ENCODE measurements at regions not wholly inside any gene's neighbourhood (a gene's known extent, or its start where the extent isn't known, plus 50 kb on each side); places are given as distances from the start of the nearest gene placed in this dataset.

DNA sequence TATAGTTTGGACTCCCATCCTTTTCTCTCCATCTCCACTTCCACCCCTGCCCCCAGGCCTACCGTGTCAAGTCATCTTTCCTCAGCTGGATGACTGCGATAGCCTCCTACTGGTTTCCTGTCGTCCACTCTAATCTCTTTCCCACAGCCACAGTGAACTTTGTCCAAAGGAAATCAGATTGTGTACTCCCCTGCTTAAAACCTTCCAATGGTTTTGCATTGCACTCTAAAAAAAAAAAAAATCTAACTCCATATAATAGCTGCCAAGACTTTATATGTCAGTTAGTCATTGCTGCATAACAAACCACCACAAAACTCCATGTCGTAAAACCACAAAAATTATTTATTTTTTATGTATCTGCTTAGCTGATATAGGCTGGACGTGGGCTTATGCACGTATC, 160.2 kb upstream of the CCDC68 start:
- no peak for DNase-seq

DNA sequence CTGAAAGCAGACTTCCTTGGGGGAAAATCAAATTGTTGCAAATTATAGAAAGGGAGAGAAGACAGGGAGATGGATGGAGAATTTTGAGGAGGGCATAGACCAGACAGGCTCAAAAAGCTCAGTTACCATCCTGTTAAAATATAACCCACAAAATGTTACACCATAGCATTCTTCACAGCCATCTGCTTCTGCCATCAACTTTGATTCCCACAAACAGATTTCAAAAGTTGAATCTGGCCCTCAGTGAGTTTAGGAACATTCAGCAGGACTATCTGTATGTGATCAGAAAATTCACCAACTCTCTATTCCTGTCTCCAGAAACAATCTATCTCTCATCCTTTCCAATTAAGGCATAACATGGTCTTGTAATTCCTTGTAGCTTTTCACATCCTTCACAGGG, 159.8 kb upstream of the CCDC68 start:
- DNase-seq: no peak

DNA sequence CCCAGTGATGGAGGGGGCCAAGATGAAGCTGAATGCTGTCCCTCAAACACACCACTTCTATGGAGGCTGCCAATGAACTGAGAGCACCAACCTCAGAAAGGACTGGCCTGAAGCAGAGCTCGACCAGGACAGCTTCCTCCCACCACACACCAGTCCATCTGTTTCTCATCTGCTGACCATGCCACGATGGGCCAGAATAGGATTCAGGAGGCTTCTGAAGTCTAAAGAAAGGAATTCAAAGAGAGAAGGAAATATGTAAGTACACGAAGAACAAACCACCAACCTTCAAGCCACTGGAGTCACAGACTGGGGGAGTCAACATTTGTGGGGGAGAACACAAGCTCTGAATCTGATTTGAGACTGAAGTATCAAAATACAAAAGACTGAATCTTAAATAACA, 157.6 kb upstream of the CCDC68 start:
- no peak for DNase-seq

DNA sequence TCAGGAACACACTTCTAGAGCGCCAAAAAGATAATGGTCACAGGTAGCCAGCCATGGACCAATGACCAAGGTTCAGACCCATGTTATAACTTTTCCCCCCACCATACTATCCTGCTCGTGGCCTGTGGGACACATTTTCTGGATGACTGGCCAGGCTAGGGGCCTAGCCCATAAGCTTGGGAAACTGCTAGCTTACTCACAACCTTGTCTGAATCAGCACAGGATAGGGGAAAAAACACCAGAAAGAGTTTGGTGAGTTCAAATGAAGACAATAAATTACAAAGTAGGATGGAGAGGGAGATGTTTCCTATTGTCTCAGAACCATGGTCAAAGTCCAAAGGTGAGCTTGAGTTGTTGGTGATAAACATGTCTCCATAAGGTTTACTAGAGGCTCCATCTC, 156.3 kb upstream of the CCDC68 start:
- no peak for DNase-seq

DNA sequence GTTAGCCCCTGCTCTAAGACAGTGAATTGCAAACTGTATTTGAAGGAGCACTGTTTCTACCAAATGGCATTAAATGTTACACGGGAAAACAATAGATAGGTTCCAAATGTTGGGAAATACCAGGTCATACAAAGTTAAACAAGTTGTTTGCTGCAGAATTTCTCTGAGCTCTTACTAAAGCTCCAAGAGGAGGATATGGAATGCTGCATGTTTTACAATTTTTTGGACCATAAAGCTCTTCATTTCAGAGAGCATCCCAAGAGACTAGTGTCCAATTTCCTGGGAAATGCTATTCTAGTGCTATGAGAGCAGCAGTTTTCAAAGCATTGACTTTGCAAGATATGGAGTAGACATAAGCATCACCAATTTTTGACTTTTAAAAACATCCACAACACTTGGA, 155.6 kb upstream of the CCDC68 start:
- DNase-seq: no peak

DNA sequence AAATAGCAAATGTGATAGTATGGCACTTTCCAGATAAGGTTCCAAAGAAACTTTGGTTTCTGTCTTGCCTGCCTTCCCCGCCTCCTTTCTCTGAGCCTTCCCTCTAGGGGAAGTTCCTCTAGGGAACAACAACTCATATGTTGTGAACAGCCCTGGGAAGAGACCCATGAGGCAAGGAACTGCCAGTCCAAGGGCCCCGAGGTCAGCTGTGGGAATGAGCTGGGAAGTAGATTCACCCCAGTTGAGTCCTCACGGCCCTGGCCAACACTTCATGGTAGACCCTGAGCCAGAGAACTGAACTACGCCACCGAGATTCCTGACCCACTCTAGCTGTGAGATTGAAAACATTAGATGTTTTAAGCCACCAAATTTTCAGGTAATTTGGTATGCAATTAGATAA, 154.5 kb upstream of the CCDC68 start:
- no peak for DNase-seq

DNA sequence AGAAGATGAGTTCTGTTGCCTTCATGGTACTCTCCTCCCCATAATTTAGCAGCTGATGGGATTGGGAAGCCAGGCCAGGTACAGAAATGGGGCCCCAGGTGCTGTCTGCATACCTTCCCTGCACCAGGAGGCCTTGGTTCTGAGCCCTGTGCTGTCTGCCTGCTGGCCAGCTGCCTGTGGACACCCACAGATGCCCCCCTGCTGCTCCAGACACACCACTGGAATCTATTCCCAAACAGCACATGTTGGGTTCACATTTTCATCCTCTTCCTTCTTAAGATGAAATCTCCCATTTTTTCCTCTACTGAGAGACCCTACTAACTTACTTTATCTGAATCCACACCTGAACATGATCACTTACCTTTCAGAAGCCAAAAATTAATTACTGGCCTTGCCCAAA, 152.0 kb upstream of the CCDC68 start:
- DNase-seq: no peak

DNA sequence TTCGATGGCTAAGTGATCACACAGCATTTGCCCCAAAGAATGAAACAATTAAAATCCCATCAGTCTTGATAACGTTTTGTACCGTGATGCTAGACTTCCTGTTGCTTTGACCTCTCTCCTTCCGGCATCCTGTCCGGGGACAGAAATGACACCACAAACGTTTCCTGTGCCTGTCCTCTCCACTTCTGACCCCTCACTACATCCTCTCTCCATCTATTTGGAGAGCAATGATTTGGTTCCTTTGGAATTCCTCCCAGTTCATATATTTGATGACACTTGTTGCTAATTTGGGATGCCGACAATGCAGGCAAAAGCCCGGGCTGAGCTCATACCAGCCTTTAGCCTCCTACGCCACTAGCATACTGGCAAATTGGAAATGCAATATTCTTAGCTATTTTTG, 151.2 kb upstream of the CCDC68 start:
- no peak for DNase-seq

DNA sequence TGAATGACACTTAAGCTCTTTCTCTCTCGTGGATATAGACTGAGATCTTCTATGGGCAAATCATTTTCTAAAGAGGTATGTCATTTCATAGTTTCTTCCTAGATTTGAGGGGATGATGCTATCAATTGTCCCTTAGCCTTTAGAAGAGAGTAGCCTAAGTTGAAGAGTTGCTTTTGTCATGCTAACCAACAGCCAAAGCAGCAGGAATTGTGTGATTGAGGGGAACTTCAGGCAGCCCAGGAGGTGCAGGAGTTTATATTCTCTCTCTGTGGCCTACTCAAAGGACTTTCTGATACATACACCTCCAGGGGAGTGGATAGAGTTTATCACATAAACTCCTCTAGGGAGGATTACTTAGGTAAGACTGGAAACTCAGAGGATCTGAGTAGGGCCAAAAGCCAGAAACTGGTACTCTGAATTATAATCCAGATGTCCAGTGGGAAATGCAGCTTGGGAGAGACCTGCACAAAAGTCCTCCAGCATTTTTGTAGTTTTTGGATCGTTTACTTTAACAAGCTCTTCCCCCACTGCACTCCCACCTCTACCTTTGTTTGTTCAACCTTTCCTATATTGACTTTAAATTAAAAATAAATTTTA, 150.7 kb upstream of the CCDC68 start:
- no peak for DNase-seq

DNA sequence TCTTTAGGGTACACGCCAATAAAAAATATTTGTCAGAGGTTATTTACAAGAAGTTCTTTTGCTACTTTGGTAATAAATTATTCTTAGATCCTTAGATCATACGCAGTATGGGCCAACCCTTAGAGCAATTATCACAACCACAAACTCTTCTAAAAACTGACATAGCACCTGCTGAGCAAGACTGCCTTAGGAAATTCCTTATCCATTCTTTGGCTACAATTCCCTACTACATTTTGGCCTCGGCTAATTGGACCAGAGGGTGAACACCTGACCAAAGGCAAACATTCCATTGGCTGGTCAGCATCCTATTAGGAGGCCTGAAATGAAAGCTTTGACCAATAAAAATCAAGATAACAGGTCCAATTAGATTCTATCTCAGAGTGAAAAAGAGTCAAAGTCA, 147.6 kb upstream of the CCDC68 start:
- no peak for DNase-seq

DNA sequence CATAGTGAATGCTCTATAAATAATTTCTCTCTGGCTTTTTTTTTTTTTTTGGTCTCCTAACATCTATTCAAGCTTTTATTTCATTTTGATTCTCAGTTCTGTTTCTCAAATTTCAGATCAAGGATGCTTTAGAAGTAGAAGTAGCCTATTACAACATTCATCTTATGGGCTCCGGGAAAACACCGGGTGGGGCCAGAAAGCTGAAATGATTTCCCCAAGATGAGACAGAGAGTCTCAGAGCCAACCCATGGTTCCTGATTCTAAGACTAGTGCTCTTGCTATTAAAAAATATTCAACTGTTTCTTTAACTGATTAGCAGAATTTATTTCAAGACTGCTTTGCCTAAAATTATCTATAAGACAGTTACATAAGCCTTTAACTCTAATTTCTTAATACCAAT, 147.2 kb upstream of the CCDC68 start:
- DNase-seq: no peak

DNA sequence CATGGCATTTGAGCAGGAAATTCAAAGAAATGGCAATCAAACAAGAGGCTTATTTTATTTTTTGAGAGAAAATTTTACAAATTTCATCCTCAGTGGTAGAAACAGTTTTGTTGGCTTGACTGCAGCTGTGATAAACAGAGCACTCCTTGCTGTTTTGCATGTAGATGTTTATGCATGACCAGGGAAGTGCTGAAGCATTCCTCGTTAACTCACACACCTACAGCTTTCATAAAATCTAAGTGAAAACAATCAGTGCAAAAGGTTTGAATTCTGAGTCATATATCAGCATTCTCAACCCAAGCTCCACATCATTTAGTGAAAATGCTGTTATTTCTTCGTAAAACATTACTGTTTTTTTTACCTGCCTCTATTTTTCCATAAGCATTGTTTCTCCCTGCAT, 146.6 kb upstream of the CCDC68 start:
- no peak for DNase-seq

DNA sequence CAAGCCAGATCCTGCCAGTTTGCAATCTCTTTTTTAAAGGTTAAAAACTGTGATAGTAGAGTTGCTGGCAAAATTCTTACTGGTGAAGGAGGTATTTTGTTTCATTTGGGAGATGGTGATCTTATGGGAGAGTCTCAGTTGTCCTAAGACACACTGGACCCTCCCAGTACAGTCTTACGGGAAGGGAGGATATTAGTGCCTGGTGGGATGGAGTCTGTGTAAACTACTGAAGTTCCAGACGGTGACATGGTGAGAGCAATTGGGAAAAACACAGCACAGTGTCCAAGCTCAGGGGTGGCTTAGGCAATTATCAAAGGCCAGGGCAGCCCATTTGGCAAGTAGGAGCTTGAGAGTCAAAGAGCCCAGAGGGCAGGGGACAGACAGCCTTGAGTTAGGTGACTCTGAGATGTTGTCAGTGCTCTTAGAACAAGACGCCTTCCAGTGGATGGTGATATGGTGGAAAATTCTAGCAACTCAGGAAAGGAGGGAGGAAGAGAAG, 143.7 kb upstream of the CCDC68 start:
- DNase-seq: no peak

DNA sequence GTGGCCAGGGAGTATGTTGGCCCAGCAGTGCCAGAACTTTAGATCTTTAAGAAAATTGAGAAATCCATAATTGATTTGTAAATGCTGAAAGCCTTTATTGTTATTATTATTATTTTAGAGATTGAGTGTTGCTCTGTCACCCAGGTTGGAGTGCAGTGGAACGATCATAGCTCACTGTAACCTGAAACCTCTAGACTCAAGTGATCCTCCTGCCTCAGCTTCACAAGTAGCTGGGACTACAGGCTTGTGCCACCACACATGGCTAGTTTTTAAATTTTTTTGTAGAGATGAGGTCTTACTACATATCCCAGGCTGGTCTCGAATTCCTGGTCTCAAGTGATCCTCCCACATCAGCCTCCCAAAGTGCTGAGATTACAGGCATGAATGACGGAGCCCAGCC, 143.2 kb upstream of the CCDC68 start:
- DNase-seq: no peak

DNA sequence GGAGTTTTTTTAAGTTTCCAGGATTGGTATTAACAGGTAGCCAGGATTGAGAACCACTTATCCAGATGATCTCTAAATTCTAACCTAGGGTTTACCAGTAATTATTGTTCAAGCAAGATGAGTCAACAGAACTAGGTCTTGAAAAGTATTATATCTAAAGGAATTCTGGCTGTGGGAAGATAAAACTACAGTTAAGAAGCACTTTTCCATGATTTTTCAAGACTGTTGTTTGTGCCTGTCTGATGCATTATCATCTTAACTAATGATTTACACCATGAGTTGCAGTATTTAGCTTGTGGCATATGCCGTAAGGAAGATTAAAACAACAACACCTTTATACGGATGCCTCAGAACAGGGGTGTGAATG, 142.2 kb upstream of the CCDC68 start:
- no peak for DNase-seq

DNA sequence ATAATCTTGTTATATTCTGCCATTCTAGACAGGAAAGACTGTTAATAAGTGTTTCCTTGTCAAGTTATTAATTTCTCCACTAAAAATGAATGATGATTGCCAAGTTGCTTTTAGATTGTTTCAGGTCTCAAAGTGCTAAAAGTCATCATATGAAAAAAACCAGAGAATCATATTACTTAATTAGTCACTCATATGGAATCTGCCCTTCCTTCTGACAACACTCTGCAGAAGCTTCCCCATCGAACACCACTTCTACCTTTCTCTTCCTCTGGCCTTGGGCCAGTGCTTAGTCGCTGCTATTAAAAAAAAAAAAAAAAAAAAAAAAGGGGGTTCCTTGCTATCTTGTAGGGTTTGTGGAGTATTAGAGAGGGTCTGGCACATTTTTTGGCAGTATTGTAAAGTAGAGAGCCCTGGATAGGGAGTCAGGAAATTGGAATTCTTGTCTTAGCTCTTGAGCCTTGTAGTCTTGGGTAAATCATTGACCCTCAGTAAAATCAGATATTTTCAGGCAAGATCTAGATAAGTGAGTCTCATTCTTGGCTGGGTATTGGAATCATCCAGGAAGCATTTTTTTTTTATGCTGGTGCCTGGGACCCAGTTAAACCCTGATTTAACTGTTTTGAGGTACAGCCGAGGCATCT, 141.7 kb upstream of the CCDC68 start:
- no peak for DNase-seq

DNA sequence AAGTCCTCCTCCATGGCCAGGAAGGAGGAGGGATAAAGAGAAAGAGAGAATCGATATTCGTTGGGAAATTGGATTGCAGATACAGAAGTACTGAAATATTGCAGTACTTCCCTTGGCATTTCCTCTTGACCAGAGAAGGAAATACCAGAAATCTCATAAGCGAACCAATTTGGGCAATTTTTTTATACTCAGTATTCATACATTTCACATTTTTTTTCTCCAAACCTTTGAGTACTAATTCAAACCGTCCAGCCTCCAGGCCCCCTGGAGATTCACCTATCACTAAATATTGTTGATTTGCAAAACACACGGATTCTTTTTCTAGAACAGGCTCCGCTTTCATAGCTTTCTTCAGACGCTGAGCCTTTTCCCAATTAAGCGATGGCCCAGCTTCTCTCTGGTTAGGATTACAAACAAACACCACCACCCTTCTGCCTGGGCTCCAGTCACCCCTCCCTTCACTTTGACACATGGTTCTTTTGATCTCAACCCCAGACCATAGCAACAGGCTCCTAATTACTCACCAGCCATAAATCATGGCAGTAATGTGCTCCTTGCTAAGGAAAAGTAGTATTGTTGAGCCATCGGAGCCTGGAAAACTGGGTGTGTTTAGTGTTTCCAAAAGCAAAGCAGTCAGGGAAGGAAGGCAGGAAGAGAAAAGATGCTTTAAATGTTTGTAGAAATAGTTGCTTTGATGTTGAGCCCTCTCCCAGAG, 138.4 kb upstream of the CCDC68 start:
- no peak for DNase-seq

DNA sequence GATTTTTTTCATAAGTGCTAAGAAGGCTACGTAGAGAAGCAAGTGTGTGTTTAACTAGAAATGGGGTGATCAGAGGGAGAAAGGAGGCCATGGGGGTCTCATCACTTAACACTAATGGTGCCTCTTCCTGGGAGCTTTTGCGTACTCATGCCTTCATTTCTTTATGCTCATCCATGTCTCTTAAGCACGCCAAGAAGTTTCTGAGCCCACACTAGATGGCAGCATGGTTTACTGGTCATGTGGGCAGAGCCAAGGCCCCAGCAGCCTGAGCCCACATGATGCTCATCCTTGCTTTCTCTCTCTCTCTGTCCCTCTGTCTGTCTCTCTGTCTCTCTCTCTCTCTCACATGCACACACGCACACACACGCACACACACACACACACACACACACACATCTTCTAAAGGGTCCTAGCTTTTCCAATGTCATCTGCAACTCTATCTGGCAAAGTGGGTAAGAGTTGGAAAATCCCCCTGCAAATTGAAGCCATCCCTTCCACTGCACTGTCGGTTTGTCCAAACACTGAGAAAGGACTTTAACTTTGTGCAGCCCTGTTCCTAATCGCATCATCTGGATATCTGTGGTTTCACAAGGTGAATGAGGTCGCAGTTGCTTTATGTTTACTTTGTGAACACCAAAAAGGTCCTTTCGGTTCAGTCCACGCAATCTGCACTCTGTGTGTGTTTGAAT, 137.1 kb upstream of the CCDC68 start:
- peak; percentile 48 to 54 for DNase-seq

DNA sequence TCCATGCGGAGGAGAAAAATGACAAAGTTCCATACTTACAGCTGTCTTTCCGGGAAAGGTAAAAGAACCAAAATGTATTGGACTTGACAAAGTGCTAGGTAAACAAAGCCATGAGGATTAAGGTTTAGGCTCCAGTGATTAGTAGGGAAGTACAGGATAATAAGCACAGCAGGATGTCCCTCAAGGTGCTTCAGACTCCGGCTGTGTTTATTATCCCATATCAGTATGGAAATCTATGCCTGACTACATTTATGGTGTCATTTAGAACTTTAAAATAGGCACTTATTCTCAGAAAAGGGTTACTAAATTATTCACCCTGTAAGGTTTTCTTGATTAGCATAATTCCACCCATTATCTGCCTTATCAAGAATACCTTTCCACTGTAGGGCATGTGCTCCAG, 136.3 kb upstream of the CCDC68 start:
- DNase-seq: no peak

DNA sequence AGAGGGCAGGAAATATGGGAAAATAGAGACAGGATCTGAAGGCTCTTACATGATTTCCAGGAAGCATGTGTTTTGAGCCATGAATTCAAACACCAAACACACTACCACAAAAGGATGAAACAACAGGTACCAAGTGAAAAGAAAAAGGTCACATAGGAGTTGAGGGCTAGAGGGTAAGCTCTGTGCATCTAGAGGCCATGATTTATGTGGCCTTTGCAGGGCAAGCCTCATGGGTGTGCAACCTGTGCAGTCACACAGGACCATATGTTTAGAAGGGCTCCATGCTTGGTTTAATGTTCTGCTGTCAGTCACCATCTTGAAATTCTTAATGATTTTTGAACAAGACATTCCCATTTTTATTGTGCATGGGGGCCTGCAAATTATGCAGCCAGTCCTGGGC, 134.5 kb upstream of the CCDC68 start:
- DNase-seq: no peak

DNA sequence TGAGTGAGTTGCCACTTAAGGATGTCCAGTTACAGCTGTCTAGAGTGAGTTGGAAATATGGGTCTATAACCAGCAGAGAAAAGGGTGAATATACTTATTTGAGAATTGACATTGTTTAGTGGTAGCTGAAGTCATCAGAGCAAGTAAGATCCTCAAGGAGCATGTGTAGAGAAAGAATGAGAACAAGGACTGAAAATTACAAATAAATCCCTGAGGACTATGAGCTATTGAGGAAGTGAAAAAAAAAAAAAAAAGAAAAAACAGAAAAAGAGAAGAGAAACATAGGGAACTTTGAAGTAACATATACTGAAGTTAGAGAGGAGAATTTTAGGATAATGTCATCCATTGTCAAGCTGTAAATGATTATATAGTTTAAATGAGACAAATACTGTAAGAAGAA, 134.0 kb upstream of the CCDC68 start:
- DNase-seq: no peak

DNA sequence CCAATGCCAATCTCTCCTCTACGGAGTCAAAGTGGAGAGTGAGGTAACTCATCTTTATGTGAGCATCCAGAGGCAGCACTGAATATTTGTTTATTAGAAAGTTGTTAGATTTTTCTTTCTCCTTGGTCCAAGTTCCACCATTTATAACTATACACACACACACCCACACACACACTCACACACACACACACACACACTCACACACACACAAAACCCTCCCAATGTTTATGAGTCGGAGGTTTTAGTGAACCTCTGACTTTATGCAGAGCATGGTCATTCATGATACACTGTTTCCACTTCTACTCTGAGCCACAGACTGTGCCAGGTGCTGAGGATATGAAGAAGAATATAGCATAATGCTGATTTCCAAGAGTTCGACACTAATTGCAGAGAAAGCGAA, 132.9 kb upstream of the CCDC68 start:
- no peak for DNase-seq

DNA sequence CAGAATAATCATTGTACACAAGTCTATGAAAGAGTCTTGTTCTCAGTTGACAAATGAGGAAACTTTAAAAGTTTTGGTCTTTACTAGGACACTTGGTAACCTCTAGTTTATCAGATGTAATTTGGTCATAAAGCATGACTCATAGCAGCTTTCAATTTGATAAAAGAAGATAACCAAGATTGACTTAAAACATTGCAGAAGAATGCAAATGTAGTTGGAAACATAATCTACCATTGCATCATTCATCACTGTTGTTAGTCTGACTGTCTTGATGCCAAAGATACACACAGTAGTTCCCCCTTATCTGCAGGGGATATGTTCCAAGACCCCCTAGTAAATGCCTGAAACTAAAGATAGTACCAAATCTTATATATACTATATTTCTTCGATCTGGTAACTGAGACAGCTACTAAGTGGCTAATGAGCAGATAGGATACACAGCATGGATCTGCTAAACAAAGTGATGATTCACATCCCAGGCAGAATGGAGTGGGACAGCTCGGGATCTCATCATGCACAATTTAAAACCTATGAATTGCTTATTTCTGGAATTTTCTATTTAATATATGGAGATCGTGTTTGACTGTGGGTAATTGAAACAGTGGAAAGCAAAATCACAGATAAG, 131.4 kb upstream of the CCDC68 start:
- DNase-seq: no peak

DNA sequence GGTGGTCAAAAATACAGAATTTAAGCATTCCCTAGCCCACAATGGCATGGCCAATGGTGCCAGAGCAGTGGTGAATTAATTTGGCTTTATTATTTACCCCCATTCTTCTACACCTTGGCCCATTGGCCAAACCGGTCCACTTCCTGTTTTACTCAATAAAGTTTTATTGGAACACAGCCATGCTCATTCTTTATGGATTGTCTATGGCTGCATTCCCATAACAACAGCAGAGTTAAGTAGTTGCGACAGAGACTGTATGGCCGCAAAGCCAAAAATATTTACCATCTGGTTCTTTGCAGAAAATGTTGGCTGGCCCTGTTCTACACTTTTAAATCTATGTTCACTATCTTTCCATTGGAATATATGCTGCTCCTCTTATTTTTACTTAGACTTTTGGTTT, 130.3 kb upstream of the CCDC68 start:
- no peak for DNase-seq
